PC-3 (cell line): ENCODE measurements at regions not wholly inside any gene's neighbourhood (a gene's known extent, or its start where the extent isn't known, plus 50 kb on each side); places are given as distances from the start of the nearest gene placed in this dataset.

Source experiments
- CTCF ChIP-seq: fragments of 300-600 bp; sonication (generic); conservative IDR thresholded peaks from 2 replicates; pipeline ENCODE4 v1.5.1; 2017; ENCODE audit warnings: antibody characterized with exemption, low read depth, mild to moderate bottlenecking, low read length
- EZH2 ChIP-seq: fragments of 300-600 bp; sonication (generic); IDR thresholded peaks from one replicate; pipeline ENCODE4 v1.6.1; 2017; ENCODE audit warnings: antibody characterized with exemption, mild to moderate bottlenecking, low read length; ENCODE audit not compliant: unreplicated experiment

- TF ChIP-seq CTCF (no peak), EZH2 (no peak)
These were observed 233.5 kb upstream of the DCBLD2 start for GRCh38 chr3:99134986-99135385.
